ENCODE measurements at regions not wholly inside any gene's neighbourhood (a gene's known extent, or its start where the extent isn't known, plus 50 kb on each side); places are given as distances from the start of the nearest gene placed in this dataset.

GRCh38 chr1:30403726-30404125 is 319.7 kb downstream of the MATN1 start:
- H3K4me3 ChIP-seq = no peak overlapping the region
- H3K4me1 ChIP-seq = peaks cover 0 to 4% (median 0%) of the 10 kb centered on the region in 9 donors
- DNase-seq = no peak
- H3K9me3 ChIP-seq = no peaks in the 10 kb centered on the region
- H3K27me3 ChIP-seq = peaks cover 0 to 17% (median 0%) of the 10 kb centered on the region in 7 donors
- TF ChIP-seq, protein P1, sequence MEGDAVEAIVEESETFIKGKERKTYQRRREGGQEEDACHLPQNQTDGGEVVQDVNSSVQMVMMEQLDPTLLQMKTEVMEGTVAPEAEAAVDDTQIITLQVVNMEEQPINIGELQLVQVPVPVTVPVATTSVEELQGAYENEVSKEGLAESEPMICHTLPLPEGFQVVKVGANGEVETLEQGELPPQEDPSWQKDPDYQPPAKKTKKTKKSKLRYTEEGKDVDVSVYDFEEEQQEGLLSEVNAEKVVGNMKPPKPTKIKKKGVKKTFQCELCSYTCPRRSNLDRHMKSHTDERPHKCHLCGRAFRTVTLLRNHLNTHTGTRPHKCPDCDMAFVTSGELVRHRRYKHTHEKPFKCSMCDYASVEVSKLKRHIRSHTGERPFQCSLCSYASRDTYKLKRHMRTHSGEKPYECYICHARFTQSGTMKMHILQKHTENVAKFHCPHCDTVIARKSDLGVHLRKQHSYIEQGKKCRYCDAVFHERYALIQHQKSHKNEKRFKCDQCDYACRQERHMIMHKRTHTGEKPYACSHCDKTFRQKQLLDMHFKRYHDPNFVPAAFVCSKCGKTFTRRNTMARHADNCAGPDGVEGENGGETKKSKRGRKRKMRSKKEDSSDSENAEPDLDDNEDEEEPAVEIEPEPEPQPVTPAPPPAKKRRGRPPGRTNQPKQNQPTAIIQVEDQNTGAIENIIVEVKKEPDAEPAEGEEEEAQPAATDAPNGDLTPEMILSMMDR (IDR thresholded peaks at IDR 0.05) = no peak
- 27 to 48% methylated on average over 2 of the region's 2 CpGs for WGBS, 2 donors
- intact Hi-C loops (cut with DNase I) = no loop called here
- H3K27ac ChIP-seq = no peak overlapping the region
- ATAC-seq = peak in 2 of 8 donors; percentile 11 to 44
- no peaks in the 10 kb centered on the region for H3K36me3 ChIP-seq

GRCh38 chr1:30403061-30403645 is 320.2 kb downstream of the MATN1 start:
- peaks cover 0 to 16% (median 0%) of the 10 kb centered on the region in 7 donors for H3K27me3 ChIP-seq
- TF ChIP-seq, protein P1 (IDR thresholded peaks at IDR 0.05) = no peak
- intact Hi-C loops (cut with DNase I) = no loop called here
- ATAC-seq = no peak
- H3K4me3 ChIP-seq = no peak overlapping the region
- H3K9me3 ChIP-seq = no peaks in the 10 kb centered on the region
- no peak for DNase-seq
- 85 to 87% methylated on average over 10 of the region's 10 CpGs for WGBS, 2 donors
- H3K4me1 ChIP-seq = peaks cover 0 to 4% (median 0%) of the 10 kb centered on the region in 9 donors
- no peaks in the 10 kb centered on the region for H3K36me3 ChIP-seq
- H3K27ac ChIP-seq = no peak overlapping the region

DNA sequence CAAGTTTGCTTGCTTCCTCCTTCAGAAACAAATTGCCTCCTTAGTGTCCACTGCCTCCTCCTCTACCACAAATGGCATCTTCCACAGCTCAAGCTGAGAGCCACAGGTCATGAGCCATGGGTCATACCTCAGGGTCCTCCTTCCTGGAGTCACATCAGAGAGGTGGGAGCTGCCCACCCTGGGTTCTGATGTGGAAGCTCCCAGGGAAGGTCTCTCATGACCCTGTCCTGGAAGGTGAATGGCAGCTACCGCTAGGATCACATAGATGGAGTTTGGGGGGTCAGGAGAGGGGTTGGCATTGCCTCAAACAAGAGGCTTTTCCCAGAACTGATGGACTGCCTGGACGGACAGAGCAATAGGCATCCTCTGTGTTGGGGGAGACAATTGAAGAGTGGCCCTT is 321.4 kb downstream of the MATN1 start:
- intact Hi-C loops (cut with DNase I) = no loop called here
- Histone ChIP-seq H3K36me3 (no peaks in the 10 kb centered on the region), H3K27me3 (peaks cover 0 to 6% (median 0%) of the 10 kb centered on the region in 7 donors), H3K4me3 (no peak overlapping the region), H3K27ac (no peak overlapping the region), H3K4me1 (peaks cover 0 to 4% (median 0%) of the 10 kb centered on the region in 9 donors), H3K9me3 (no peaks in the 10 kb centered on the region)
- ATAC-seq = no peak
- WGBS, 2 donors = 81 to 87% methylated on average over 2 of the region's 2 CpGs
- no peak for DNase-seq
- TF ChIP-seq, protein P1 (IDR thresholded peaks at IDR 0.05) = no peak

DNA sequence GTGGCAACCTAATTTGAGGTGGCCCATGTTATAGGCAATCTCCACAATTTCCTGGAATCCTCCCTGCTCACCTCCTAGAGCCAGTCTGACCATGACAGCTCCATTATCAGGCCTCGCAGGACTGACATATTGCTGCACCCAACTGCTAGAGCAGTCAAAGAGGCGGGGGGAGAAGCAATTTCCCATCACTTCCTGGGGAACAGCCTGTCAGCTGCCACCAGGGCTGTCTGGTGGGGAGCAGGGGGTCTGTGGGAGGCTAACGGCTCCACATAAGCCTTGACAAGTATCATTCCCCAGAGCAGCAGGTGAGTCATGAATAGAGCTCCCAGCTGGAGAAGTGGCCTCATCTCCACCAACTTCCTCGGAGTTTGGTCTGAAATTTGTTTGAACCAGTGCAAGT is 322.9 kb downstream of the MATN1 start:
- no peak for ATAC-seq
- 49 to 62% methylated on average over 4 of the region's 4 CpGs for WGBS, 2 donors
- DNase-seq = no peak
- peaks cover 0 to 4% (median 0%) of the 10 kb centered on the region in 9 donors for H3K4me1 ChIP-seq
- no peak overlapping the region for H3K27ac ChIP-seq
- no peaks in the 10 kb centered on the region for H3K9me3 ChIP-seq
- H3K4me3 ChIP-seq = no peak overlapping the region
- H3K36me3 ChIP-seq = no peaks in the 10 kb centered on the region
- TF ChIP-seq, protein P1 (IDR thresholded peaks at IDR 0.05) = no peak
- peaks cover 0 to 6% (median 0%) of the 10 kb centered on the region in 7 donors for H3K27me3 ChIP-seq
- intact Hi-C loops (cut with DNase I) = no loop called here

Data from heart right ventricle (tissue), 16 donors.